ENCODE measurements at regions not wholly inside any gene's neighbourhood (a gene's known extent, or its start where the extent isn't known, plus 50 kb on each side); places are given as distances from the start of the nearest gene placed in this dataset.
"Not testable (repeated sequence)": the region's sequence is repeated elsewhere in the genome, so short reads cannot be mapped to it uniquely, and the experiment has no call there.

DNA sequence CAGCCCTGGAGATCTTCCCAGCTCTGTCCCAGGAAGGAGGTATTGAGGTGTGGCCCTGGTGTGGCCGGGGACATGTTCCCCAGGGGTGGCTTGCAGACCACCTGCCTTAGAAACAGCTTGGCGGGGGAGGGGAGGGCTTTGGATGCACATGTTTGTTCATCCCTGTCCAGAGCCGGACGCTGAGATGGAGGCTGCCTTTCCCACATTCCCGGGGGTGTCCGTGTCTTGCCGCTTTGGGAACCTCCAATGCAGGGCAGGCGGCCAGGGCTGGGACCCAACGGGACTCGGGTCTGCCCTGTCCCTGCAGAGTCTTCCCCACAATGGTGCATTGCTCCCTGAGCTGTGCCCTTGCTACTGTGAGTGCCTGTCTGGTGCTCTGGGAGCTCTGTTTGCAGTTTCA lies 319.5 kb upstream of the SFSWAP start:
- H3K36me3 ChIP-seq = no peaks in the 10 kb centered on the region
- intact Hi-C loops (cut with DNase I) = no loop called here
- H3K4me1 ChIP-seq = no peaks in the 10 kb centered on the region
- no peak for DNase-seq
- WGBS, 2 donors = 86 to 88% methylated on average over 6 to 8 of the region's 10 CpGs
- no peak overlapping the region for H3K4me3 ChIP-seq (replicated peaks in 1 of 3)
- H3K27ac ChIP-seq = no peak overlapping the region
- no peaks in the 10 kb centered on the region for H3K9me3 ChIP-seq
- no peaks in the 10 kb centered on the region for H3K27me3 ChIP-seq
- TF ChIP-seq POLR2A (IDR thresholded peaks at IDR 0.05) = no peak
- TF ChIP-seq, protein P1, sequence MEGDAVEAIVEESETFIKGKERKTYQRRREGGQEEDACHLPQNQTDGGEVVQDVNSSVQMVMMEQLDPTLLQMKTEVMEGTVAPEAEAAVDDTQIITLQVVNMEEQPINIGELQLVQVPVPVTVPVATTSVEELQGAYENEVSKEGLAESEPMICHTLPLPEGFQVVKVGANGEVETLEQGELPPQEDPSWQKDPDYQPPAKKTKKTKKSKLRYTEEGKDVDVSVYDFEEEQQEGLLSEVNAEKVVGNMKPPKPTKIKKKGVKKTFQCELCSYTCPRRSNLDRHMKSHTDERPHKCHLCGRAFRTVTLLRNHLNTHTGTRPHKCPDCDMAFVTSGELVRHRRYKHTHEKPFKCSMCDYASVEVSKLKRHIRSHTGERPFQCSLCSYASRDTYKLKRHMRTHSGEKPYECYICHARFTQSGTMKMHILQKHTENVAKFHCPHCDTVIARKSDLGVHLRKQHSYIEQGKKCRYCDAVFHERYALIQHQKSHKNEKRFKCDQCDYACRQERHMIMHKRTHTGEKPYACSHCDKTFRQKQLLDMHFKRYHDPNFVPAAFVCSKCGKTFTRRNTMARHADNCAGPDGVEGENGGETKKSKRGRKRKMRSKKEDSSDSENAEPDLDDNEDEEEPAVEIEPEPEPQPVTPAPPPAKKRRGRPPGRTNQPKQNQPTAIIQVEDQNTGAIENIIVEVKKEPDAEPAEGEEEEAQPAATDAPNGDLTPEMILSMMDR (IDR thresholded peaks at IDR 0.05) = no peak

DNA sequence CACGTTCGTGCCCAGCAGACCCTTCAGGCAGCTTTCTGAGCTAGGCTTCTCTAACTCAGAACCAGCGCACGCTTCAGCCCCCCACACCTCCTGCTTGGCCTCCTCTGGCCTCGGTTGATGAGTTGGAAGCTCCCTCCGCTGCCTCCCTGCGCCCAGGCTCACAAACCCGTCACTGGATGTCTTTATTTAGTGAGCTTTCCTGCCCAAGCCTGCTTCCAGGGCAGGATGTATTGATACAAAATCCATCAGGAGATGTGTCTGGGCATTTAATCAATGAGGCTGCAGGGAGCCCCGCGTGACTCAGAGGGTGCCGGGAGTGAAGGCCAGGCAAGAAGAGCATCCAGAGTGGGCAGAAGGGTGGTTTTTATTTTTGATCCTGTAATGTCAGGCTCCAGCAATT lies 316.1 kb upstream of the SFSWAP start:
- H3K4me1 ChIP-seq; intact Hi-C loops (cut with DNase I); H3K4me3 ChIP-seq (replicated peaks in 1 of 3); H3K36me3 ChIP-seq; DNase-seq; H3K27ac ChIP-seq; H3K27me3 ChIP-seq; H3K9me3 ChIP-seq: not testable (repeated sequence)
- WGBS, 2 donors = 66 to 74% methylated on average over 8 to 9 of the region's 11 CpGs

DNA sequence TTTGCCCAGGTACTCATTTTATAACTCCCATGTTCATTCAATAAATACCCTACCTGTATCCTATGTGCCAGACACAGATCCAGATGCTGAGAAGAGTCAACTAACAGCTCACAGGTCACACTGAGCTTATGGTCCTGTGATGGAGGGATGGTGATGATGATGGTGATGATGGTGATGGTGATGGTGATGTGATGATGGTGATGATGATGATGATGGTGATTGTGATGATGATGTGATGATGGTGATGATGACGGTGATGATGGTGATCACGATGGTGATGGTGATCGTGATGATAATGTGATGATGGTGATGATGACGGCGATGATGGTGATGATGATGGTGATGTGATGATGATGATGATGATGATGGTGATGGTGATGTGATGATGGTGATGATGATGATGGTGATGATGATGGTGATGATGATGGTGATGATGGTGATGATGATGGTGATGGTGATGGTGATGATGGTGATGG lies 315.6 kb upstream of the SFSWAP start:
- H3K27ac ChIP-seq; H3K9me3 ChIP-seq; H3K36me3 ChIP-seq; H3K4me1 ChIP-seq; intact Hi-C loops (cut with DNase I); H3K27me3 ChIP-seq; DNase-seq; H3K4me3 ChIP-seq (replicated peaks in 1 of 3): not testable (repeated sequence)
- WGBS, 2 donors = 74 to 92% methylated on average over 5 of the region's 5 CpGs

DNA sequence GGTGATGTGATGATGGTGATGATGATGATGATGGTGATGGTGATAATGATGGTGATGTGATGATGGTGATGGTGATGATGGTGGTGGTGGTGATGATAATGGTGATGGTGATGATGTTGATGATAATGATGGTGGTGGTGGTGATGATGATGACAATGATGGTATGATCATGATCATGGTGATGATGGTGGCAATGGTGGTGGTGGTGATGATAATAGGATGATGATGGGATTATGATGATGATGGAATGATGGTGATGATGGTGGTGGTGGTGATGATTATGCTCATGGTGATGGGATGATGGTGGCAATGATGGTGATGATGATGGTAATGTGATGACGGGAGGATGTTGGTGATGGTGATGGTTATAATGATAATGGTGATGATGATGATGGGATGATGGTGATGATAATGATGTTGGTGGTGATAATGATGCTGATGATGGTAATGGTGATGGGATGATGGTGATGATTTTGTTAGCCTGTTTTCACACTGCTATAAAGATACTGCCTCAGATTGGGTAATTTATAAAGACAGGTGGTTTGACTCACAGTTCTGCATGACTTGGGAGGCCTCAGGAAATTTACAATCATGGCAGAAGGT lies 314.8 kb upstream of the SFSWAP start:
- H3K27ac ChIP-seq = no peak overlapping the region
- no peak overlapping the region for H3K4me3 ChIP-seq (replicated peaks in 1 of 3)
- H3K27me3 ChIP-seq = no peaks in the 10 kb centered on the region
- H3K9me3 ChIP-seq = no peaks in the 10 kb centered on the region
- 88 to 91% methylated on average over 1 of the region's 1 CpG for WGBS, 2 donors
- intact Hi-C loops (cut with DNase I) = no loop called here
- H3K36me3 ChIP-seq = no peaks in the 10 kb centered on the region
- no peak for TF ChIP-seq POLR2A (IDR thresholded peaks at IDR 0.05)
- TF ChIP-seq, protein P1 (IDR thresholded peaks at IDR 0.05) = no peak
- DNase-seq = no peak
- peaks cover 0 to 4% of the 10 kb centered on the region in 2 donors for H3K4me1 ChIP-seq

DNA sequence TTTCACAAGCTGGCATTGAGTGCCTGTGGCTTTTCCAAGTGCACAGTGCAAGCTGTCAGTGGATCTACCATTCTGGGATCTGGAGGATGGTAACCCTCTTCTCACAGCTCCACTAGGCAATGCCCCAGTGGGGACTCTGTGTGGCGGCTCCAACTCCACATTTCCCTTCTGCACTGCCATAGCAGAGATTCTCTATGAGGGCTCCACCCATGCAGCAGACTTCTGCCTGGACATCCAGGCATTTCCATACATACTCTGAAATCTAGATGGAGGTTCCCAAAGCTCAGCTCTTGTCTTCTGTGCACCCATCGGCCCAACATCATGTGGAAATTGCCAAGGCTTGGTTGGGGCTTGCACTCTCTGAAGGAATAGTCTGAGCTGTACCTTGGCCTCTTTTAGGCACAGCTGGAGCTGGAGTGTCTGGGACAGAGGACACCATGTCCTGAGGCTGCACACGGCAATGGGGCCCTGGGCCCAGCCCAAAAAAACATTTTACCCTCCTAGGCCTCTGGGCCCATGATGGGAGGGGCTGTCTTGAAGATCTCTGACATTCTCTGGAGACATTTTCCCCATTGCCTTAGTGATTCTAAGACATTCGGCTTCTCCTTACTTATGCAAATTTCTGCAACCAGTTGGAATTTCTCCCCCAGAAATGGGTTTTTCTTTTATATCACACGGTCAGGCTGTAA lies 313.3 kb upstream of the SFSWAP start:
- Histone ChIP-seq H3K4me3 (replicated peaks in 1 of 3) (no peak overlapping the region), H3K27ac (no peak overlapping the region), H3K4me1 (peaks cover 5 to 9% of the 10 kb centered on the region in 2 donors), H3K36me3 (no peaks in the 10 kb centered on the region), H3K9me3 (no peaks in the 10 kb centered on the region), H3K27me3 (no peaks in the 10 kb centered on the region)
- 73 to 93% methylated on average over 5 of the region's 5 CpGs for WGBS, 2 donors
- intact Hi-C loops (cut with DNase I) = no loop called here
- no peak for DNase-seq
- TF ChIP-seq POLR2A (IDR thresholded peaks at IDR 0.05) = no peak
- TF ChIP-seq, protein P1 (IDR thresholded peaks at IDR 0.05) = no peak

DNA sequence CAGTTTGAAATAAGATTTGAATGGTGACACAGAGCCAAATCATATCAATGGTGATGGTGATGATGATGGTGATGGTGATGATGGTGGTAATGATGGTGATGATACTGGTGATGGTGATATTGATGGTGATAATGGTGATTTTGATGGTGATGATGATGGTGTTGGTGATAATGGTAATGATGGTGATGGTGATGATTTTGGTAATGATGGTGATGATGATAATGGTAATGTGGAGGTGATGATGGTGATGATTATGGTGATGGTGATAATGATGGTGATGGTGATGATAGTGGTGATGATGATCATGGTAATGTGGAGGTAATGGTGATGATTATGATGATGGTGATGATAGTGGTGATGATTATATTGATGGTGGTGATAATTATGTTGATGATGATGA lies 311.9 kb upstream of the SFSWAP start:
- Histone ChIP-seq H3K36me3 (no peaks in the 10 kb centered on the region), H3K27me3 (no peaks in the 10 kb centered on the region), H3K9me3 (no peaks in the 10 kb centered on the region), H3K27ac (no peak overlapping the region), H3K4me1 (peaks cover 5 to 20% of the 10 kb centered on the region in 2 donors), H3K4me3 (replicated peaks in 1 of 3) (no peak overlapping the region)
- TF ChIP-seq POLR2A (IDR thresholded peaks at IDR 0.05) = no peak
- TF ChIP-seq, protein P1 (IDR thresholded peaks at IDR 0.05) = no peak
- intact Hi-C loops (cut with DNase I) = no loop called here
- no peak for DNase-seq

DNA sequence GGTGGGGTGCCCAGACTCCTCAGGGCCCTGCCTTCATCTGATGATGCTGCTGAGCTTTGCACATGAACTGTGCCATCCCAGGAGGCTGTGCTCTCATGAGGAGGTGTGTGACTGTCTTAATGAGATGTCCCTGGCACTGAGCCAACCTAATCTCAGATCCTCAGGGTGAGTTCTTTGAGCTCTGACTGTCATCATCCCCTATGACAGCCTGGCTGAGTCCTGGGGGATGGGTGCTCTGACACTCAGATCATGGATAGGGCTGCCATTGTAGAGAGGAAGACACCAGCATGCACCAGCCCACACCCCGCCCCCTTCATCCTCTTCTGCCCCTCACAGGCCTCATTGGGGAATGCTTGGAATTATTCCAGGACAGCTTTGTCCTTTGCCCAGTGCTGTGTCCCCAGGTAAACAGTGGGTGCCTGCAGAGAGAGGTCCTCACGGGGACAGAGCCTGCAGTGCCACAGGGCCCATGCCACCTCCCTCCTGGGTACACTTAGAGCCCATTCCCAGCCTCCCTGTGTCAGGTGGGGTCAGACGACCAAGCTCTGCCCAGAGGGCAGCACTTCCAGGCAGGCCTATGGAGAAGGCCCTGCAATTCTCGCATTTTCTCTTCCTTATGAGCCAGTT lies 310.1 kb upstream of the SFSWAP start:
- DNase-seq; intact Hi-C loops (cut with DNase I); H3K27me3 ChIP-seq; H3K36me3 ChIP-seq; H3K4me3 ChIP-seq (replicated peaks in 1 of 3); H3K9me3 ChIP-seq: not testable (repeated sequence)
- 42 to 58% methylated on average over 2 of the region's 4 CpGs for WGBS, 2 donors
- Histone ChIP-seq H3K27ac (peak overlapping the region in 1 of 3 donors; percentile 36), H3K4me1 (peaks cover 5 to 20% of the 10 kb centered on the region in 2 donors)

DNA sequence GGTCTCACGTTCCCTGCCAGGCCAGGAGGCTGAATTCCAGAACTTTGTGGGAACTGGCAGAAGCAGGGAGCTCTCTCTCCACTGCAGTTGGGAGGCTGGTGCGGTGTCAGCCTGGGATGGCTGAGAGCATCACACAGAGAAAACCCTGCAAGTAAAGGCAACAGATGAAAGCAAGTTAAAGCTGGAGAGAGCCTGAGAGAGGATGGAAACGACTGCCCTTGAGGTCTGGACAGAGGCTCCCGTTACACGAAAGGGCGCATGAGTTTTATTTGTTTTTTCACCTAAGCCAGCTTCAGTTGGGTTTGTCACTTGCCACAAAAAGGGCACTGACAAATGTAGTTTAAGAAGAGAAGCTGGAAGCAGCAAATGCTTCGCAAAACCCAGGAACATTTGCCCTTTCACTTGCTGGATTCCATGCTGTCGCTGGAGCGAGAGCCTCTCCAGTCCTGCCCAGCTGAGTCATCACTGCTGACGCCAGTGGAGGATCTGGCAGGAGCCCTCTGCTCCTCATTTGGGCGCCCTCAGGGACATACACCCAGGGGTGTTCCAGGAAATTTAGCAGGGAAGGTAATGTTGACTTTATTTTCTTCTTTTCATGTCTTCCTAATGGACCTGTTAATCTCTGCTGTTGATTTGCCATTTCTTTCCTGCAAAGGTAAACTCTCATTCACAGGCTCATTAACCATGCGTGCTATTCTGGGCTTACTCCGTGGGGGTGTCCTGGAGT lies 308.8 kb upstream of the SFSWAP start:
- H3K4me1 ChIP-seq = peaks cover 5 to 23% of the 10 kb centered on the region in 2 donors
- H3K27me3 ChIP-seq; H3K4me3 ChIP-seq (replicated peaks in 1 of 3); H3K36me3 ChIP-seq; intact Hi-C loops (cut with DNase I); H3K9me3 ChIP-seq: not testable (repeated sequence)
- peak overlapping the region; percentile 5 to 90 (median 58) for H3K27ac ChIP-seq
- peak; percentile 72 to 81 for DNase-seq
- 26 to 44% methylated on average over 11 to 13 of the region's 13 CpGs for WGBS, 2 donors
